Neuronal stem cell (in vitro differentiated cells): ENCODE measurements at regions not wholly inside any gene's neighbourhood (a gene's known extent, or its start where the extent isn't known, plus 50 kb on each side); places are given as distances from the start of the nearest gene placed in this dataset.

ENCODE experiments used
- DNase-seq: peaks from one replicate; pipeline ENCODE4 v3.0.0-alpha.2; 2013; ENCODE audit warnings: low spot score
- H2AFZ ChIP-seq: one replicate; pipeline ENCODE4 v1.6.1; 2013; ENCODE audit warnings: mild to moderate bottlenecking, low read length, inconsistent platforms
- H2AK5ac ChIP-seq: 2 replicates; pipeline ENCODE4 v1.6.1; 2013; ENCODE audit warnings: low read depth, mild to moderate bottlenecking, inconsistent platforms, low read length, moderate library complexity, mixed read lengths
- H2BK120ac ChIP-seq: 2 replicates; pipeline ENCODE4 v1.6.1; 2013; ENCODE audit warnings: low read depth, mild to moderate bottlenecking, inconsistent platforms, low read length, moderate library complexity, mixed read lengths
- H2BK12ac ChIP-seq: one replicate; pipeline ENCODE4 v1.6.1; 2013; ENCODE audit warnings: low read length, inconsistent platforms
- H2BK15ac ChIP-seq: 2 replicates; pipeline ENCODE4 v1.6.1; 2013; ENCODE audit warnings: mild to moderate bottlenecking, low read length, inconsistent platforms, mixed read lengths
- H2BK5ac ChIP-seq: one replicate; pipeline ENCODE4 v1.6.1; 2013; ENCODE audit warnings: inconsistent platforms, mild to moderate bottlenecking, low read length, moderate library complexity
- H3K14ac ChIP-seq: one replicate; pipeline ENCODE4 v1.6.1; 2013; ENCODE audit warnings: low read length, inconsistent platforms
- H3K18ac ChIP-seq: 2 replicates; pipeline ENCODE4 v1.6.1; 2013; ENCODE audit warnings: low read length, inconsistent platforms
- H3K23ac ChIP-seq: 2 replicates; pipeline ENCODE4 v1.6.1; 2013; ENCODE audit warnings: low read depth, mild to moderate bottlenecking, mixed read lengths, low read length, inconsistent platforms; ENCODE audit not compliant: poor library complexity
- H3K27ac ChIP-seq: replicated peaks from 3 replicates; pipeline ENCODE4 v1.5.1; 2013; ENCODE audit warnings: low read length, inconsistent platforms
- H3K27me3 ChIP-seq, 3 experiments: 2 replicates each; pipeline ENCODE4 v1.6.1; 2013; ENCODE audit warnings: low read length in 3 of 3, mild to moderate bottlenecking in 2 of 3, inconsistent platforms in 1 of 3, low read depth in 1 of 3, mixed read lengths in 1 of 3, moderate library complexity in 1 of 3; ENCODE audit not compliant: control insufficient read depth in 3 of 3, insufficient read depth in 3 of 3
- H3K36me3 ChIP-seq, 2 donors: replicated peaks in 1 of 2; 2 replicates each; pipeline ENCODE4 v1.6.1; 2013; ENCODE audit warnings: low read length in 2 of 2; ENCODE audit not compliant: control insufficient read depth in 2 of 2, insufficient read depth in 2 of 2
- H3K4ac ChIP-seq: 2 replicates; pipeline ENCODE4 v1.6.1; 2013; ENCODE audit warnings: inconsistent platforms, mild to moderate bottlenecking, low read length, moderate library complexity
- H3K4me1 ChIP-seq, 2 donors: 1 replicate in 1 of 2; 2 replicates in 1 of 2; pipeline ENCODE4 v1.6.1; 2013; ENCODE audit warnings: low read length in 2 of 2, low read depth in 1 of 2; ENCODE audit not compliant: control insufficient read depth in 2 of 2, insufficient read depth in 1 of 2
- H3K4me2 ChIP-seq: one replicate; pipeline ENCODE4 v1.6.1; 2013; ENCODE audit warnings: mild to moderate bottlenecking, low read length, inconsistent platforms; ENCODE audit not compliant: insufficient read depth, poor library complexity, severe bottlenecking
- H3K4me3 ChIP-seq, 2 donors: 2 replicates each; pipeline ENCODE4 v1.5.1; 2013; ENCODE audit warnings: low read length in 2 of 2, mild to moderate bottlenecking in 2 of 2, inconsistent platforms in 1 of 2, moderate library complexity in 1 of 2
- H3K79me1 ChIP-seq: one replicate; pipeline ENCODE4 v1.6.1; 2013; ENCODE audit warnings: low read depth, mild to moderate bottlenecking, inconsistent platforms, low read length, moderate library complexity
- H3K9ac ChIP-seq: one replicate; pipeline ENCODE4 v1.6.1; 2013; ENCODE audit warnings: mild to moderate bottlenecking, low read depth, low read length, inconsistent platforms; ENCODE audit not compliant: poor library complexity
- H3K9me3 ChIP-seq, 2 donors: replicated peaks in 1 of 2; 2 replicates each; pipeline versions ENCODE3 to v1.6.1; 2013; ENCODE audit warnings: low read length in 2 of 2, mild to moderate bottlenecking in 2 of 2, inconsistent platforms in 1 of 2, low read depth in 1 of 2, mixed read lengths in 1 of 2, moderate library complexity in 1 of 2; ENCODE audit not compliant: control insufficient read depth in 2 of 2, insufficient read depth in 1 of 2
- H4K8ac ChIP-seq: one replicate; pipeline ENCODE4 v1.6.1; 2013; ENCODE audit warnings: low read depth, mild to moderate bottlenecking, inconsistent platforms, low read length, moderate library complexity
- H4K91ac ChIP-seq: one replicate; pipeline ENCODE4 v1.6.1; 2013; ENCODE audit warnings: low read length, low read depth, mild to moderate bottlenecking, inconsistent platforms; ENCODE audit not compliant: poor library complexity
- WGBS, 2 donors: extraction: QIAGEN DNeasy Blood & Tissue Kit; methylation state at CpG; one replicate each; pipeline ENCODE4 v1.1.7; 2013; ENCODE audit warnings: missing lambda C conversion rate in 2 of 2, mixed read lengths in 1 of 2; ENCODE audit not compliant: insufficient read length in 2 of 2, insufficient replicate concordance in 1 of 2; ENCODE audit errors: extremely low coverage in 2 of 2; 5-methylcytosine and 5-hydroxymethylcytosine counted together

- DNase-seq = no peak
- no CpG with 5 or more reads among the region's 3 CpGs for WGBS, 2 donors
- Histone ChIP-seq H4K8ac (no peak overlapping the region), H3K18ac (no peak overlapping the region), H3K36me3 (no peaks in the 10 kb centered on the region), H2AK5ac (no peak overlapping the region), H3K79me1 (no peaks in the 10 kb centered on the region), H4K91ac (no peak overlapping the region), H3K4me2 (no peak overlapping the region), H2BK120ac (no peak overlapping the region), H2BK12ac (no peak overlapping the region), H3K14ac (no peak overlapping the region), H3K27me3 (no peaks in the 10 kb centered on the region), H3K9ac (no peak overlapping the region), H3K23ac (no peak overlapping the region), H2BK5ac (no peak overlapping the region), H3K4ac (no peak overlapping the region), H3K9me3 (no peaks in the 10 kb centered on the region), H2BK15ac (no peak overlapping the region), H3K27ac (no peak overlapping the region), H3K4me1 (peaks cover 6 to 9% of the 10 kb centered on the region in 2 donors), H3K4me3 (no peak overlapping the region), H2AFZ (no peak overlapping the region)
These were observed 99.4 kb upstream of the TRIB2 start for GRCh38 chr2:12617366-12617765.

- no CpG with 5 or more reads among the region's 2 CpGs for WGBS, 2 donors
- H3K4me2 ChIP-seq = no peak overlapping the region
These were observed 98.9 kb upstream of the TRIB2 start for GRCh38 chr2:12617853-12618252.

GRCh38 chr2:12618576-12618975, 98.2 kb upstream of the TRIB2 start:
- H3K9me3 ChIP-seq = no peaks in the 10 kb centered on the region
- no peak overlapping the region for H4K91ac ChIP-seq
- H2BK12ac ChIP-seq = no peak overlapping the region
- no peak overlapping the region for H4K8ac ChIP-seq
- H3K27ac ChIP-seq = no peak overlapping the region
- H3K36me3 ChIP-seq = no peaks in the 10 kb centered on the region
- H3K4me2 ChIP-seq = no peak overlapping the region
- no peak overlapping the region for H2AFZ ChIP-seq
- no peaks in the 10 kb centered on the region for H3K79me1 ChIP-seq
- no peak overlapping the region for H3K18ac ChIP-seq
- H3K4me1 ChIP-seq = peaks cover 0 to 2% of the 10 kb centered on the region in 2 donors
- H2BK5ac ChIP-seq = no peak overlapping the region
- no peak overlapping the region for H2BK15ac ChIP-seq
- no peak overlapping the region for H3K14ac ChIP-seq
- no peak overlapping the region for H3K23ac ChIP-seq
- H3K4ac ChIP-seq = no peak overlapping the region
- DNase-seq = no peak
- no peak overlapping the region for H3K9ac ChIP-seq
- no peak overlapping the region for H2BK120ac ChIP-seq
- H3K4me3 ChIP-seq = no peak overlapping the region
- H3K27me3 ChIP-seq = no peaks in the 10 kb centered on the region
- H2AK5ac ChIP-seq = no peak overlapping the region

More at GRCh38 chr2:12617853-12618252, 98.9 kb upstream of the TRIB2 start:
- Histone ChIP-seq H3K9me3 (no peaks in the 10 kb centered on the region), H2BK120ac (no peak overlapping the region), H4K8ac (no peak overlapping the region), H4K91ac (no peak overlapping the region), H3K27ac (no peak overlapping the region), H3K36me3 (no peaks in the 10 kb centered on the region), H3K4me3 (no peak overlapping the region), H3K79me1 (no peaks in the 10 kb centered on the region), H2AK5ac (no peak overlapping the region), H3K23ac (no peak overlapping the region), H3K9ac (no peak overlapping the region), H2BK12ac (no peak overlapping the region), H2AFZ (no peak overlapping the region), H2BK15ac (no peak overlapping the region), H3K18ac (no peak overlapping the region), H3K14ac (no peak overlapping the region), H3K4ac (no peak overlapping the region), H2BK5ac (no peak overlapping the region), H3K4me1 (peaks cover 6 to 7% of the 10 kb centered on the region in 2 donors), H3K27me3 (no peaks in the 10 kb centered on the region)
- no peak for DNase-seq

- Histone ChIP-seq H3K27ac (no peak overlapping the region), H3K9ac (no peak overlapping the region), H2BK120ac (no peak overlapping the region), H3K23ac (no peak overlapping the region), H3K4ac (no peak overlapping the region), H3K9me3 (no peaks in the 10 kb centered on the region), H3K27me3 (no peaks in the 10 kb centered on the region), H3K4me1 (peaks cover 5 to 9% of the 10 kb centered on the region in 2 donors), H4K91ac (no peak overlapping the region), H2AK5ac (no peak overlapping the region), H2AFZ (no peak overlapping the region), H3K79me1 (no peaks in the 10 kb centered on the region), H4K8ac (no peak overlapping the region), H3K4me3 (peak overlapping the region in 1 of 2 donors; percentile 25), H3K36me3 (no peaks in the 10 kb centered on the region), H3K14ac (no peak overlapping the region), H2BK15ac (no peak overlapping the region), H2BK12ac (no peak overlapping the region), H3K4me2 (no peak overlapping the region), H2BK5ac (no peak overlapping the region), H3K18ac (no peak overlapping the region)
- DNase-seq = no peak
- no CpG with 5 or more reads among the region's 3 CpGs for WGBS, 2 donors
These were observed 96.8 kb upstream of the TRIB2 start for GRCh38 chr2:12619975-12620374.
